CD14-positive monocyte (primary cell): ENCODE measurements at regions not wholly inside any gene's neighbourhood (a gene's known extent, or its start where the extent isn't known, plus 50 kb on each side); places are given as distances from the start of the nearest gene placed in this dataset.
"Not testable (repeated sequence)": the region's sequence is repeated elsewhere in the genome, so short reads cannot be mapped to it uniquely, and the experiment has no call there.

Experiments used
- DNase-seq, 3 donors: peaks; one replicate each; pipeline ENCODE4 v3.0.0-alpha.2; 2011 to 2022
- H2AFZ ChIP-seq: 2 replicates; pipeline ENCODE4 v1.6.0; 2012; ENCODE audit warnings: mild to moderate bottlenecking, low read depth, low read length, inconsistent platforms; ENCODE audit not compliant: insufficient read depth, poor library complexity, severe bottlenecking
- H3K27ac ChIP-seq, 2 donors: 1 replicate in 1 of 2; 2 replicates in 1 of 2; pipeline ENCODE4 v1.5.1; 2012 to 2013; ENCODE audit warnings: low read length in 2 of 2, control low read depth in 1 of 2, inconsistent platforms in 1 of 2, low read depth in 1 of 2, mild to moderate bottlenecking in 1 of 2
- H3K27me3 ChIP-seq, 2 donors: one replicate each; pipeline versions ENCODE4 v1.6.0 to v1.6.1; 2011 to 2013; ENCODE audit warnings: low read length in 2 of 2; ENCODE audit not compliant: control insufficient read depth in 2 of 2, insufficient read depth in 2 of 2
- H3K36me3 ChIP-seq, 2 donors: replicated peaks in 1 of 2; 1 replicate in 1 of 2; 2 replicates in 1 of 2; pipeline versions ENCODE4 v1.5.1 to v1.6.1; 2012 to 2013; ENCODE audit warnings: low read length in 2 of 2, control low read depth in 1 of 2, inconsistent platforms in 1 of 2, mild to moderate bottlenecking in 1 of 2; ENCODE audit not compliant: insufficient read depth in 2 of 2, control insufficient read depth in 1 of 2
- H3K4me1 ChIP-seq, 2 donors: 1 replicate in 1 of 2; 2 replicates in 1 of 2; pipeline versions ENCODE4 v1.5.1 to v1.6.1; 2012 to 2013; ENCODE audit warnings: low read length in 2 of 2, control low read depth in 1 of 2, inconsistent platforms in 1 of 2, mild to moderate bottlenecking in 1 of 2, moderate library complexity in 1 of 2; ENCODE audit not compliant: insufficient read depth in 2 of 2, control insufficient read depth in 1 of 2
- H3K4me2 ChIP-seq: replicated peaks from 2 replicates; pipeline ENCODE3; 2012; ENCODE audit warnings: low read length, moderate library complexity, mild to moderate bottlenecking; ENCODE audit not compliant: poor library complexity, severe bottlenecking; ENCODE audit errors: extremely low read depth
- H3K4me3 ChIP-seq, 3 experiments: fragments of 200-600 bp in 1 of 3; sonication (generic) in 1 of 3; replicated peaks in 1 of 3; 1 replicate in 2 of 3; 2 replicates in 1 of 3; pipeline ENCODE4 v1.5.1; 2011 to 2013; ENCODE audit warnings: low read length in 3 of 3, mild to moderate bottlenecking in 3 of 3, control low read depth in 2 of 3, low read depth in 2 of 3, inconsistent platforms in 1 of 3, moderate library complexity in 1 of 3
- H3K79me2 ChIP-seq: 2 replicates; pipeline ENCODE4 v1.6.0; 2012; ENCODE audit warnings: mild to moderate bottlenecking, control low read depth, inconsistent platforms, low read length, moderate library complexity; ENCODE audit not compliant: insufficient read depth
- H3K9ac ChIP-seq: 2 replicates; pipeline ENCODE4 v1.6.0; 2017; ENCODE audit warnings: low read length, mild to moderate bottlenecking; ENCODE audit not compliant: insufficient read depth, poor library complexity, severe bottlenecking
- H3K9me3 ChIP-seq, 2 donors: replicated peaks in 1 of 2; 1 replicate in 1 of 2; 2 replicates in 1 of 2; pipeline versions ENCODE4 v1.5.1 to v1.6.1; 2012 to 2013; ENCODE audit warnings: low read length in 2 of 2, control low read depth in 1 of 2; ENCODE audit not compliant: control insufficient read depth in 1 of 2, insufficient read depth in 1 of 2
- H4K20me1 ChIP-seq: 2 replicates; pipeline ENCODE4 v1.6.0; 2012; ENCODE audit warnings: mild to moderate bottlenecking, low read length, control low read depth, moderate library complexity; ENCODE audit not compliant: insufficient read depth
- H3K27ac Mint-ChIP-seq, 7 donors: one replicate each; pipeline ENCODE4 v1.8.0; 2020; ENCODE audit warnings: mild to moderate bottlenecking in 7 of 7, mixed read lengths in 7 of 7, moderate library complexity in 6 of 7, inconsistent platforms in 2 of 7
- H3K27me3 Mint-ChIP-seq, 3 donors: one replicate each; pipeline ENCODE4 v1.8.0; 2021 to 2022; ENCODE audit warnings: low read depth in 3 of 3, mild to moderate bottlenecking in 3 of 3, mixed read lengths in 3 of 3, moderate library complexity in 3 of 3, inconsistent platforms in 1 of 3
- H3K36me3 Mint-ChIP-seq, 2 donors: one replicate each; pipeline ENCODE4 v1.8.0; 2020; ENCODE audit warnings: mixed read lengths in 2 of 2, inconsistent platforms in 1 of 2, mild to moderate bottlenecking in 1 of 2
- H3K4me1 Mint-ChIP-seq: one replicate; pipeline ENCODE4 v1.8.0; 2020; ENCODE audit warnings: mild to moderate bottlenecking, mixed read lengths
- H3K4me3 Mint-ChIP-seq, 2 donors: one replicate each; pipeline ENCODE4 v1.8.0; 2020; ENCODE audit warnings: mild to moderate bottlenecking in 2 of 2, mixed read lengths in 2 of 2, moderate library complexity in 1 of 2
- H3K9me3 Mint-ChIP-seq, 7 donors: one replicate each; pipeline ENCODE4 v1.8.0; 2020 to 2022; ENCODE audit warnings: mixed read lengths in 7 of 7, mild to moderate bottlenecking in 6 of 7, moderate library complexity in 6 of 7, inconsistent platforms in 2 of 7
- WGBS: methylation state at CpG from one replicate; pipeline ENCODE4 v1.1.5; 2013; ENCODE audit warnings: missing lambda C conversion rate; ENCODE audit not compliant: insufficient coverage; 5-methylcytosine and 5-hydroxymethylcytosine counted together
- intact Hi-C, 2 donors: fragments of 100-400 bp; cut with micrococcal nuclease; formaldehyde crosslinking; loops; one replicate each; pipeline versions ENCODE4 v1.15.0 to v1.15.1; 2023
- TF ChIP-seq, protein P1 (sequence below): fragments of 200-600 bp; IDR thresholded peaks from one replicate; pipeline ENCODE4 v1.8.0; 2022; ENCODE audit warnings: antibody characterized with exemption, mild to moderate bottlenecking

DNA sequence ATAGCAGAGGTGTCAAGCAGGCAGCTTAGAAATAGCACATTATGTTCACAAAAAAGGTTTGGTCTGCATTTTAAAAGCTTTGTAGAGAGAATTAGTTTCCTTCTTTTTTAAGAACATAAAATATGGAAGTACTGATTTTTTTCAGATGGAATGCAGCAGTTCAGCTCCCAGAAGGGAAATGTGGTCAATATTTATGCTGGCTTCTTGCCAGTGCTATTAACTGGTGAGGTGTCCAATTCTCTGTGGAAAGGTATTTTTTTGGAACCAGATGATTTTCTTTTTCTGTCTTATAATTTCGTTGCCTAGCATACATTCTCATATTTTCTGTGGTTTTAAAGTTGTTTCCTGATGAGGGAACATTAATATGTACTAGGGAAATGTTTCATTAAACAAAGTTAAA is 211.4 kb upstream of the ZNF385D start:
- Mint-ChIP-seq H3K9me3 (peaks cover 0 to 9% (median 0%) of the 10 kb centered on the region in 7 donors), H3K4me3 (no peak overlapping the region), H3K4me1 (no peaks in the 10 kb centered on the region), H3K27me3 (no peaks in the 10 kb centered on the region), H3K36me3 (no peaks in the 10 kb centered on the region), H3K27ac (no peak overlapping the region)
- H3K27ac ChIP-seq = no peak overlapping the region
- no CpG with 5 or more reads among the region's 1 CpG for WGBS
- no peaks in the 10 kb centered on the region for H4K20me1 ChIP-seq
- DNase-seq = no peak
- no peak overlapping the region for H2AFZ ChIP-seq
- no peaks in the 10 kb centered on the region for H3K4me1 ChIP-seq
- H3K9ac ChIP-seq = no peak overlapping the region
- no peaks in the 10 kb centered on the region for H3K27me3 ChIP-seq
- H3K9me3 ChIP-seq = peaks cover 0 to 3% of the 10 kb centered on the region in 2 donors
- no peaks in the 10 kb centered on the region for H3K36me3 ChIP-seq
- no peak overlapping the region for H3K4me3 ChIP-seq
- H3K4me2 ChIP-seq = no peak overlapping the region
- no peaks in the 10 kb centered on the region for H3K79me2 ChIP-seq
- intact Hi-C loops = no loop called here
- TF ChIP-seq, protein P1, sequence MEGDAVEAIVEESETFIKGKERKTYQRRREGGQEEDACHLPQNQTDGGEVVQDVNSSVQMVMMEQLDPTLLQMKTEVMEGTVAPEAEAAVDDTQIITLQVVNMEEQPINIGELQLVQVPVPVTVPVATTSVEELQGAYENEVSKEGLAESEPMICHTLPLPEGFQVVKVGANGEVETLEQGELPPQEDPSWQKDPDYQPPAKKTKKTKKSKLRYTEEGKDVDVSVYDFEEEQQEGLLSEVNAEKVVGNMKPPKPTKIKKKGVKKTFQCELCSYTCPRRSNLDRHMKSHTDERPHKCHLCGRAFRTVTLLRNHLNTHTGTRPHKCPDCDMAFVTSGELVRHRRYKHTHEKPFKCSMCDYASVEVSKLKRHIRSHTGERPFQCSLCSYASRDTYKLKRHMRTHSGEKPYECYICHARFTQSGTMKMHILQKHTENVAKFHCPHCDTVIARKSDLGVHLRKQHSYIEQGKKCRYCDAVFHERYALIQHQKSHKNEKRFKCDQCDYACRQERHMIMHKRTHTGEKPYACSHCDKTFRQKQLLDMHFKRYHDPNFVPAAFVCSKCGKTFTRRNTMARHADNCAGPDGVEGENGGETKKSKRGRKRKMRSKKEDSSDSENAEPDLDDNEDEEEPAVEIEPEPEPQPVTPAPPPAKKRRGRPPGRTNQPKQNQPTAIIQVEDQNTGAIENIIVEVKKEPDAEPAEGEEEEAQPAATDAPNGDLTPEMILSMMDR = no peak

DNA sequence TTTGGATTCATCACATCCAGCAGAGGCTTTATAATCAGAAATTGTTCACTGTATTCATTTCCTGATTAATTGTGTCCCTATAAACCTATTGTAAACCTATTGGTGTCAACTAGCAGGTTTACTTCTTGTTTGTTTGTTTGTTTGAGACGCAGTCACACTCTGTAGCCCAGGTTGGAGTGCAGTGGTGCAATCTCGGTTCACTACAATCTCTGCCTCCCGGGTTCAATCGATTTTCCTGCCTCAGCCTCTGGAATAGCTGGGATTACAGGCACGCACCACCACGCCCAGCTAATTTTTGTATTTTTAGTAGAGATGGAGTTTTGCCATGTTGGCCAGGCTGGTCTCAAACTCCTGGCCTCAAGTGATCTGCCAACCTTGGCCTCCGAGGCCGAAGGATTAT is 215.4 kb upstream of the ZNF385D start:
- H3K27ac Mint-ChIP-seq, H3K4me3 Mint-ChIP-seq, H3K4me2 ChIP-seq, H3K36me3 ChIP-seq, H3K27me3 Mint-ChIP-seq, H3K9ac ChIP-seq, H2AFZ ChIP-seq, H3K4me1 ChIP-seq, H3K4me1 Mint-ChIP-seq, H3K4me3 ChIP-seq, H4K20me1 ChIP-seq, H3K36me3 Mint-ChIP-seq, H3K27ac ChIP-seq, H3K27me3 ChIP-seq, DNase-seq, intact Hi-C loops, H3K79me2 ChIP-seq: not testable (repeated sequence)
- peaks cover 5 to 19% (median 11%) of the 10 kb centered on the region in 7 donors for H3K9me3 Mint-ChIP-seq
- peaks cover 19% of the 10 kb centered on the region in 2 donors for H3K9me3 ChIP-seq
- WGBS = 98% methylated on average over 8 of the region's 8 CpGs
